SK-N-SH (cell line): ENCODE measurements at regions not wholly inside any gene's neighbourhood (a gene's known extent, or its start where the extent isn't known, plus 50 kb on each side); places are given as distances from the start of the nearest gene placed in this dataset.
A peak's percentile ranks its signal among the peaks of the same experiment; 100 is the strongest.

ENCODE experiments used
- CTCF ChIP-seq: fragments of 200-600 bp; sonication (generic); IDR thresholded peaks from 2 replicates; pipeline ENCODE4 v1.6.1; 2017; ENCODE audit warnings: antibody characterized with exemption, mild to moderate bottlenecking, moderate library complexity
- FOXJ3 ChIP-seq: sonication (generic); formaldehyde crosslinking; IDR thresholded peaks from 2 replicates; pipeline ENCODE4 v1.5.1; 2020; ENCODE audit warnings: mild to moderate bottlenecking, missing genetic modification reagents
- JUND ChIP-seq: IDR thresholded peaks from 2 replicates; pipeline ENCODE4 v1.4.0; 2012
- MEF2A ChIP-seq: IDR thresholded peaks from 2 replicates; pipeline ENCODE4 v1.4.0; 2012; ENCODE audit warnings: low read depth, borderline replicate concordance
- MXI1 ChIP-seq: IDR thresholded peaks from 2 replicates; pipeline ENCODE4 v1.6.1; 2012; ENCODE audit warnings: mild to moderate bottlenecking, low read depth, low read length, improper control_type of control experiment
- PBX3 ChIP-seq: IDR thresholded peaks from 2 replicates; pipeline ENCODE4; 2012
- POLR2AphosphoS5 ChIP-seq: IDR thresholded peaks from 2 replicates; pipeline ENCODE4 v1.6.1; 2012; ENCODE audit warnings: low read depth, low read length
- RAD21 ChIP-seq: IDR thresholded peaks from 2 replicates; pipeline ENCODE4 v1.6.1; 2012; ENCODE audit warnings: mild to moderate bottlenecking, low read length
- RCOR1 ChIP-seq: fragments of 150-350 bp; IDR thresholded peaks from 2 replicates; pipeline ENCODE4 v1.6.1; 2017; ENCODE audit warnings: antibody characterized with exemption, low read length
- SIN3A ChIP-seq: IDR thresholded peaks from 2 replicates; pipeline ENCODE4 v1.6.1; 2012; ENCODE audit warnings: low read depth, mild to moderate bottlenecking, low read length, moderate library complexity, borderline replicate concordance
- TAF1 ChIP-seq: IDR thresholded peaks from 2 replicates; pipeline ENCODE4 v1.6.1; 2012; ENCODE audit warnings: low read depth, mild to moderate bottlenecking, low read length, moderate library complexity, borderline replicate concordance
- ZBTB33 ChIP-seq: IDR thresholded peaks from 2 replicates; pipeline ENCODE4 v1.4.0; 2012; ENCODE audit warnings: low read depth, borderline replicate concordance

GRCh38 chr1:193730017-193730416 lies 543.6 kb upstream of the B3GALT2 start:
- no peak for TF ChIP-seq MEF2A
- TF ChIP-seq CTCF = no peak
- TF ChIP-seq SIN3A = no peak
- peak; percentile 48 for TF ChIP-seq JUND
- no peak for TF ChIP-seq RAD21
- no peak for TF ChIP-seq POLR2AphosphoS5
- TF ChIP-seq RCOR1 = no peak
- no peak for TF ChIP-seq FOXJ3 (CRISPR knock-in tag)
- peak; percentile 66 for TF ChIP-seq PBX3
- TF ChIP-seq MXI1 = no peak
- TF ChIP-seq TAF1 = no peak
- TF ChIP-seq ZBTB33 = no peak
